ENCODE measurements at regions not wholly inside any gene's neighbourhood (a gene's known extent, or its start where the extent isn't known, plus 50 kb on each side); places are given as distances from the start of the nearest gene placed in this dataset.
A peak's percentile ranks its signal among the peaks of the same experiment; 100 is the strongest.

- no peak for DNase-seq
These were observed 501.8 kb downstream of the ENC1 start for GRCh38 chr5:74138721-74139120.

GRCh38 chr5:74136276-74136825 lies 504.2 kb downstream of the ENC1 start:
- DNase-seq, result no peak

- no peak for DNase-seq
These were observed 505.5 kb downstream of the ENC1 start for GRCh38 chr5:74135033-74135432.

- no peak for DNase-seq
These were observed 506.5 kb downstream of the ARHGEF28 start for GRCh38 chr5:74132485-74132884.

GRCh38 chr5:74131250-74131649 lies 505.3 kb downstream of the ARHGEF28 start:
- no peak for DNase-seq

- no peak for DNase-seq
These were observed 504.3 kb downstream of the ARHGEF28 start for GRCh38 chr5:74130155-74130897.

DNA sequence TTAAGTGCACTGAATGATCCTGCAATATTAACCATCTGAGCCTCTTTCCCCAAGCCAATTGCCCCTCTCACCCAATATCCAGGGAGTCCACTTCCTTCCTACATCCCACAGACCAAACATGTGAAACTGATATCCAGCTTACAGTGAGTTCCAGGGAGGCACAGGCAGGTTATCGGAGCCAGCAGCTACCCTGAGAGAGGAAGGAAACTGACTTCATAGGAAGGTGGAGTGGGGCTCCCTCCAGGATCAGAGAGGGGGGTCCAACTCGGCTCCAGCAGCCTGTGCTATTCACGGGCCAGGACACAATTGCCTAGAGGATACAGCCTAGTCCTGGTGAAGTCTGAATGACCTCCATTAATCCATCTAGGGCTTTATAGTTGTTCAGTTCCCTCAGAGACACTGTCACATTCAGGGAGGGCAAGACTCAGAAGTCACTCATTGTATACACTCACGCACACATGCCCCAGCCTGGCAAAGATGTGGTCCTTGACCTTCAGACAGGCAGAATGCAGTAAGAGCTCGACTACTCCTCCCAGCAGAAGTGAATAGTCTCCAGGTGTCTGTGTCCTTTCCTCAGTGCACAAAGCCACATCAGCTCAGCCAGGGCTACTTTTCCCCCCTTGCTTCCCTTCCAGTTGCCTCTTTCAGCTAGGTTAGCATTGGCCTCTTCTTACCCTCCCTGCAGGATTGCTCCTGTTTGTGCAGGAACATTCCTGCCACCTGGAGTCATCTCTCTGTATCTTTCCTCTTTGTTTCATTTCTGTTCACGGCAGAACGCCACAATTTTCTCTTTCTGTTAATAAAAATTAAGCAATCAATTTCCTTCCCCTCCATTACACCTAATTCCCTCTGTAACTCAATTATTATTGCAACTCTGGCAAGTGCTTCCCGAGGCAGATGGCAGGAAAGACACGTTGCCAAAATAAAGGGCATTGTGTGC lies 501.7 kb downstream of the ARHGEF28 start:
- no peak for DNase-seq

- DNase-seq, result no peak
These were observed 500.3 kb downstream of the ARHGEF28 start for GRCh38 chr5:74126294-74126693.

- no peak for DNase-seq
These were observed 498.8 kb downstream of the ARHGEF28 start for GRCh38 chr5:74124826-74125225.

DNA sequence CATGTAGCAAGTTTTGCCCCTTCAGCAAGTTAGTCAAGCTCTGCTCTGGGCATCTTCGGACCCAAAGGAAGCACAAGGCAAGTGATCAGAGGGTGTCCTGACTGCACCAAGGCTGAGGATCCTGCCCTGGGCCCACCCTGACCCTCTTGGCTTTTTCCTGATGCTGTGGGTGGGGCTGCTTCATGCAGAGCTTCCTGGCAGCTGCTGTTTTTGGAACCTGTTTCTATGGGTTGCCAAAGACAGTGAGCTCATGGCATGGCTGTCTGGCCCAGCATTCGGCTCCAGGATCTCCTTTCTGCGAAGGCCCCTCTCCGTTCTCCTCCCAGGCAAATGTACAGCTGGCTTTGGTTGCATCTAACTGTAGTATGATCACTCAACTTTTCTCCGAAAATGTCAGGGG lies 497.9 kb downstream of the ARHGEF28 start:
- no peak for DNase-seq

DNA sequence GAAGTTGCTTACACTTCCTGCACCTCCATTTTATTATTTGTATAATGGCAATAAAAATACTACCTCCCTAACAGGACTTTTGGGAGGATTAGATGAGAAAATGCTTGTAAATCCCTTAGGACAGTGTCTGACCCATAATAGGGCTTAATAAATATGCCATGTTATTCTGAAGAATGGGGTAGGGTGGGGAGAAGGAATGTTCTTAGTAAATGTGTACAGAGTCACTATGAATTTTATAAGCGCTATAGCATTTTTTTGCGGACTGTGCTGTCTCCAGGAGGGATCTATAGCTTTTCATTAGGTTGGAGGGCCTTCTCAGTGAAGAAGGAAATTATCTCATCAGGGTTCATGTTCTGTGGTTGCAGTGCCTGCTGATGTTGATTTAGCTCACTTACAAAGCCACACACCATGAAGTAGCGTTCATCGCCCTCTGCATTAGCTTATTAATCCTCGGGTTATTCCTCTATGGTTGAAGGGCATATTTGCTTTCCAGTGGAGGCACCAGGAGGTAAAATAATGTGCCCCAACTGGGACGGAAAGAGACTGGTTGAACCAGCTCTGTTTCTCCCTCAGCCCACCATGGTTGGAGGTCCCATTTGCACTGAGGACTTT lies 497.1 kb downstream of the ARHGEF28 start:
- DNase-seq, result no peak

DNA sequence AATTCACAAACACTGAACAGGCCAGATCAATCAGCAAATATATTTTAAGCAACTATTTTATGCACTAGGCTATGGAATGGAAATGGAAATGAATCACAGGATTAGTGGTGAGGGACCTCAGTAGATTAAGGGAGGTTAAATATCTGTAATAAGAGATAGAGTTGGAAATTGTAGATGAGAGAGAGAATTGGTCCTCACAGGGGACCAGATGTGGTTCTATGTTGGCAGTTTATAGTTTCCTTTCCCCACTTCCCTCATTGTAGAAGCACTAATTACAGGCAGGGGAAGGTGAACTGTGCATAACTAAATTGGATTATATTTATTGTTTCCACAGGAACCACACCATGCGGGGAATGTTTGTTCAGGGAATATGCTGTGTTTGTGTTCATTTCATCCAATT lies 496.2 kb downstream of the ARHGEF28 start:
- DNase-seq, result no peak

DNA sequence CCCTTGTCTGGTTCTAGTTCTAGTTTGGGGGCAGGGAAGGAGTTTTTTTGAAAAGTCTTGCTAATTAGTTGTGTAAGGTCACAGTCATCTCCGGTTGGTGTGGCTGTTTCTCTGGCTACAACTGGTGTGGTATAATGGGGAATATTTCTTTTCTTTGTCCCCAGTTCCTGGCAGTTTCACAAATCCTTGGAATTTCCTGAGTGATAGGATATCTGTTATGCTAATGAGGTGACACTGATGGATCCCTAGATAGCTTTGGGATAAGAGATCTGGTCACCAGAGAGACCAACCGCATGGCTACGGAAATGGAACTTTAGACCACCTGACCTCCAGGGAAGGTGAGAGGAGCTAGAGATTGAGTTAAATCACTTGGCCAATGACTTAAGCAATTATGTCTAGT lies 494.6 kb downstream of the ARHGEF28 start:
- DNase-seq, result no peak

DNA sequence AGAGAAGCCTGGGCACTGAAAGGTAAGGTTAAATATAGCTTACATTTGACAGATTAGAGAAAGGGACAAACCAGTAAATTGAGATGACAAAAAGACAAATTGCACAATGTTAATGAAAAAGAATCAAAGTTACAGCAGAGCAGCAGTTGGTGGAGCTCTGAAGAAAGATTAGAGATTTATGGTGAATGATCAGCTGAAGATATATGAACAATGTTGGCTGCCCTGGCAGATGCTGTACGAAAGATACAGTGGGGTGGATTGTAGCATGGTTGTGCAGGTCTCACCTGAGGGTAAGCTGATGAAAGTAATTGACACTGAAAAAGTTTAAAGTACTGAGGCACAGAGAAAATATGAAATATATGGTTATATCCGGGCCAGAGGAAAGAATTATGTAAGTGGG lies 492.1 kb downstream of the ARHGEF28 start:
- no peak for DNase-seq

GRCh38 chr5:74116984-74117383 lies 491.0 kb downstream of the ARHGEF28 start:
- DNase-seq, result no peak

DNA sequence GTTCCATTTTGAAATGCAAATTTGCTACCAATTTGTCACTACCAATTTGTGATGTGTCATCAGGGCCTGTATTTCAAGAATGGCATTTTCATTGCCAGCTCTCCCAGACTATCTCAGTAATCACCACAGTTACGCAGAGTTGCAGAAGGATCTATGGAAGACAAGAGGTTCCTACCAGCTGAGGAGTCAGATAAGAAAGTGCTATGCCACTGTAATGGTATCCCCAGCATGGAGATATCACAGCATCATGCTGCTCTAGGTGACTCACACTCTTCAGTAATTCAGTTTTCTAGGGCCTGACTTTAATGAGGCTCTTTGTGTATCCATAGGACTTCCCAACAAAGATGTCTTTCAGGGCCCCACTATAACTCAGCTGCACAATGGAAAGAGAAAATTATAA lies 490.3 kb downstream of the ARHGEF28 start:
- DNase-seq, result peak; percentile 55

DNA sequence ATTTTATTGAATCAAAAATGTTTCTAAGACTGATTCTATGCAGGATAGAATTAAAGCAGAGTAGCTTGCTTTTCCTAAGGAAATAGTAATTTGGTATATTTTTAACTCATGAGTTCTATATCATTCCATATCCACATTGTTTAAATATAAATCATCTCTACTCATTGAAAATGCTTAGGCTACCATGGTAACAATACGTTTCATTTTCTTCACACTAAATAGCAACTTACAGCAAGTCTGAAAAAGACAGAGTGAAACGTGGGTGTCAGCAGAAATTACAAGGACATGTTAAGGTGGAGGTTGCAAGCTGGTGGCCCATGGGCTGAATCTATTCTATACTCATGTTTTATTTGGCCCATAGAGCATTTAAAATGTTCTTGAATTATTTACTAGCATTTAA lies 487.9 kb downstream of the ARHGEF28 start:
- DNase-seq, result no peak

GRCh38 chr5:74113196-74113540 lies 487.2 kb downstream of the ARHGEF28 start:
- DNase-seq, result no peak

GRCh38 chr5:74112372-74113195 lies 486.6 kb downstream of the ARHGEF28 start:
- no peak for DNase-seq

GRCh38 chr5:74111764-74112163 lies 485.8 kb downstream of the ARHGEF28 start:
- DNase-seq, result no peak

DNA sequence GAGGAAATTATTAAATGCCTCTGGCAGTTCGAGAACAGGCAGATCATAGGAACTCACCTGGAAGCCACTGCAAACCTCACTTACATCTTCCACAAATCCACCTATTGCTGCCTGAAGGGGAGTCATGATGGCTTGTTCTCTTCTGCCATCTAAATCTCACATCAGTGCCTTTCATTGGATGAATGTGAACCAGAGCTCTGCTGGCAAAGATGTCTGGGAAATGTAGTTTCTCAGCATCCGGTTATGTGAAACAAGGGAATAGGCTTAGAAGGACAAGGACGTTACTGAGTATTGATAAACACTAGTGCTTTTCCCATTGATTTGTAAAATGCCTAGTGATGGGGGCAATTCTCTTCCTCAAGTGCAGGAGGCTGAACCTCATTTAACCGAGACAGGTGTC lies 483.3 kb downstream of the ARHGEF28 start:
- DNase-seq, result no peak

DNA sequence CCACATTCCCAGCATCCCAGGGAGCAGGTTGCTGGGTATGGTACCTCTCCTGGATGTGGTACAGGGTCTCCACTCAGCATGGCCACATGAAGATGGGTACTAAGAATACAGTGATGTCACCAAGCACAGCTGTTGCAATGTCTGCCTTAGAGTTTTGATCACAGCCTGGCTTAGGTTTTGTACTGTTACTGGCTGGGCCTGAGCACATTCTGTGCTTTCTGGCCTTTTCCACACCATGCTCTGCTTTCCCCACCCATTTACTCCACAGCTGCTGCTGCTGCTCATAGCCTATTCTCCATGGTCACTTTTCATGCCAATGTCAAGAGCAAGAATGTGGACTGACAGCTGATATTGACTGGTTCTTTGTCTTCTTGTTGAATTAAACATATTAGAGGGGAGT lies 481.9 kb downstream of the ARHGEF28 start:
- no peak for DNase-seq
